Chondrocyte (in vitro differentiated cells): ENCODE measurements at regions not wholly inside any gene's neighbourhood (a gene's known extent, or its start where the extent isn't known, plus 50 kb on each side); places are given as distances from the start of the nearest gene placed in this dataset.

ENCODE experiments used
- DNase-seq: peaks from one replicate; pipeline ENCODE4 v3.0.0; 2021; ENCODE audit warnings: mixed read lengths, low spot score
- H3K27ac Mint-ChIP-seq: one replicate; pipeline ENCODE4 v1.8.0; 2021; ENCODE audit warnings: mild to moderate bottlenecking, moderate library complexity, mixed read lengths; ENCODE audit not compliant: unreplicated experiment
- H3K27me3 Mint-ChIP-seq: 2 replicates; pipeline ENCODE4 v1.8.0; 2021; ENCODE audit warnings: low read depth, mixed read lengths
- H3K36me3 Mint-ChIP-seq: 2 replicates; pipeline ENCODE4 v1.8.0; 2021; ENCODE audit warnings: low read depth, mixed read lengths
- H3K4me1 Mint-ChIP-seq: 2 replicates; pipeline ENCODE4 v1.8.0; 2021; ENCODE audit warnings: low read depth, mild to moderate bottlenecking, mixed read lengths
- H3K4me3 Mint-ChIP-seq: one replicate; pipeline ENCODE4 v1.8.0; 2021; ENCODE audit warnings: mild to moderate bottlenecking, moderate library complexity, mixed read lengths; ENCODE audit not compliant: unreplicated experiment
- H3K9me3 Mint-ChIP-seq: 2 replicates; pipeline ENCODE4 v1.8.0; 2021; ENCODE audit warnings: low read depth, mixed read lengths
- CTCF ChIP-seq: fragments of 200-600 bp; sonication (generic); IDR thresholded peaks from 2 replicates; pipeline ENCODE4 v1.5.0; 2021; ENCODE audit warnings: antibody characterized with exemption, mild to moderate bottlenecking, moderate library complexity

DNA sequence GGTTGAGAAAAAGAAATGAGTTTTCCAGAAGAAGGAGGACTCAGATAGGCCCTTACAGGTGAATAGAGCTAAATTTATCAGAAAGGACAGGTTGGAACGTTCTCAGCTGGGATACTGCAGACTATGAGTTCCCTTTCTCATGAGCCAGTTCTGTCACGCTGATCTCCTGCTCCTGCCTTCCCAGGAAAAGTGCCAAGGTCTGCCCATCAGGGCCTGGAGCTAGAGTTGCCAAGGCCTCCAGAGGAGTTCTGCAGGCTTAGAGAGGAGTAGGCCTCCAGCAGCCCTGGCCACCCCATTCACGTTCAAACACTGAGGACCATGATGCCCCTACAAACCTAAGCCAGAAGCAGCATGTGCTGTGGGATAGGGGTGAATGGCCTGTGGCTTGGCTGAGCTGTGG is 126.8 kb upstream of the TNR start:
- no peaks in the 10 kb centered on the region for H3K9me3 Mint-ChIP-seq
- no peaks in the 10 kb centered on the region for H3K36me3 Mint-ChIP-seq
- no peak overlapping the region for H3K27ac Mint-ChIP-seq
- no peaks in the 10 kb centered on the region for H3K4me1 Mint-ChIP-seq
- no peak overlapping the region for H3K4me3 Mint-ChIP-seq
- no peaks in the 10 kb centered on the region for H3K27me3 Mint-ChIP-seq
- DNase-seq, result no peak
- TF ChIP-seq CTCF, result no peak

- no peaks in the 10 kb centered on the region for H3K4me1 Mint-ChIP-seq
- H3K9me3 Mint-ChIP-seq, result no peaks in the 10 kb centered on the region
- no peak overlapping the region for H3K27ac Mint-ChIP-seq
- TF ChIP-seq CTCF, result no peak
- peaks cover 2% of the 10 kb centered on the region for H3K27me3 Mint-ChIP-seq
- DNase-seq, result no peak
- H3K4me3 Mint-ChIP-seq, result no peak overlapping the region
- no peaks in the 10 kb centered on the region for H3K36me3 Mint-ChIP-seq
These were observed 123.4 kb upstream of the TNR start for GRCh38 chr1:175866776-175867175.

- Mint-ChIP-seq H3K27ac (no peak overlapping the region), H3K4me1 (no peaks in the 10 kb centered on the region), H3K4me3 (no peak overlapping the region), H3K9me3 (no peaks in the 10 kb centered on the region), H3K27me3 (peaks cover 2% of the 10 kb centered on the region), H3K36me3 (no peaks in the 10 kb centered on the region)
- TF ChIP-seq CTCF, result no peak
- DNase-seq, result no peak
These were observed 121.8 kb upstream of the TNR start for GRCh38 chr1:175865041-175865766.

DNA sequence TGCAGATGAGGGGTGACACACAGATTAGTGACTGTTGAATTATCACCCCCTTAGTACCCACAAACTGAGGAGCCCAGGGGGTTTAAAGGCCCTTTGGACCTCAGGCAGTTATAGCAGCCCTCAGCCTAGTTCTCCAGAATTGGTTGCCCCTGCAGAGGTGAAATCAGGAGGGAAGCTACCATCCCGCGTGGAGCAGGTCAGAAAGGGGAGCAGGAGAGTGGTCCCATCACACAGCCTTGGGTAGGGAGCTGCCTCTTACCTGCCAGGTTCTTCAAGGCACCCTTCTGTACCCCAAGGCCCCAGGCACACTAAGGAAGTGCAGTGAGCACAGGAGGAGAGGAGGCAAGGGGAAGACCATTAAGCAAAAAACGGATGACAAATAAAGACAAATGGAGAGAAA is 121.2 kb upstream of the TNR start:
- no peaks in the 10 kb centered on the region for H3K9me3 Mint-ChIP-seq
- H3K4me1 Mint-ChIP-seq, result no peaks in the 10 kb centered on the region
- no peak for TF ChIP-seq CTCF
- H3K36me3 Mint-ChIP-seq, result no peaks in the 10 kb centered on the region
- peaks cover 2% of the 10 kb centered on the region for H3K27me3 Mint-ChIP-seq
- no peak overlapping the region for H3K4me3 Mint-ChIP-seq
- no peak for DNase-seq
- no peak overlapping the region for H3K27ac Mint-ChIP-seq

- TF ChIP-seq CTCF, result no peak
- Mint-ChIP-seq H3K27me3 (peaks cover 5% of the 10 kb centered on the region), H3K9me3 (no peaks in the 10 kb centered on the region), H3K4me1 (no peaks in the 10 kb centered on the region), H3K36me3 (no peaks in the 10 kb centered on the region), H3K27ac (no peak overlapping the region), H3K4me3 (no peak overlapping the region)
- no peak for DNase-seq
These were observed 120.8 kb upstream of the TNR start for GRCh38 chr1:175864183-175864582.
